ENCODE measurements at regions not wholly inside any gene's neighbourhood (a gene's known extent, or its start where the extent isn't known, plus 50 kb on each side); places are given as distances from the start of the nearest gene placed in this dataset.

- TF ChIP-seq CTCF (IDR thresholded peaks at IDR 0.05) (no peak), POLR2A (IDR thresholded peaks at IDR 0.05) (no peak)
Measured at GRCh38 chr2:41972819-41973218, 75.0 kb upstream of the PKDCC start.

Data from esophagus squamous epithelium (tissue), 4 donors.